NCI-H446 treated with DMSO at 0.1 percent for 48 hours (cell line): ENCODE measurements at regions not wholly inside any gene's neighbourhood (a gene's known extent, or its start where the extent isn't known, plus 50 kb on each side); places are given as distances from the start of the nearest gene placed in this dataset.
"Not testable (repeated sequence)": the region's sequence is repeated elsewhere in the genome, so short reads cannot be mapped to it uniquely, and the experiment has no call there.

Source experiments
- DNase-seq: peaks from one replicate; lab custom pipeline; 2025; lab: John Stamatoyannopoulos, UW

- no peak for DNase-seq
Observed at GRCh38 chr18:73535990-73536389, 611.6 kb downstream of the FBXO15 start.

GRCh38 chr18:73535189-73535588 is 612.4 kb downstream of the FBXO15 start:
- no peak for DNase-seq

- DNase-seq, result no peak
Observed at GRCh38 chr18:73531601-73532000, 616.0 kb downstream of the FBXO15 start.

- DNase-seq, result no peak
Observed at GRCh38 chr18:73528066-73528465, 619.6 kb downstream of the FBXO15 start.

GRCh38 chr18:73520229-73520628 is 627.4 kb downstream of the FBXO15 start:
- no peak for DNase-seq

GRCh38 chr18:73516056-73516455 is 631.6 kb downstream of the FBXO15 start:
- DNase-seq, result not testable (repeated sequence)

- DNase-seq, result no peak
Observed at GRCh38 chr18:73514449-73514848, 633.2 kb downstream of the FBXO15 start.

GRCh38 chr18:73511771-73512503 is 635.7 kb downstream of the FBXO15 start:
- no peak for DNase-seq

- no peak for DNase-seq
Observed at GRCh38 chr18:73509460-73509859, 638.2 kb downstream of the FBXO15 start.

- no peak for DNase-seq
Observed at GRCh38 chr18:73503326-73503725, 635.5 kb upstream of the NETO1 start.

- DNase-seq, result no peak
Observed at GRCh38 chr18:73487966-73488365, 620.2 kb upstream of the NETO1 start.

GRCh38 chr18:73485166-73485565 is 617.4 kb upstream of the NETO1 start:
- no peak for DNase-seq

- DNase-seq, result no peak
Observed at GRCh38 chr18:73482901-73483300, 615.1 kb upstream of the NETO1 start.

GRCh38 chr18:73479477-73479876 is 611.7 kb upstream of the NETO1 start:
- no peak for DNase-seq

- no peak for DNase-seq
Observed at GRCh38 chr18:73478191-73478590, 610.4 kb upstream of the NETO1 start.

GRCh38 chr18:73476031-73476430 is 608.2 kb upstream of the NETO1 start:
- DNase-seq, result no peak

GRCh38 chr18:73462092-73462491 is 594.3 kb upstream of the NETO1 start:
- DNase-seq, result no peak

- no peak for DNase-seq
Observed at GRCh38 chr18:73461780-73462059, 593.9 kb upstream of the NETO1 start.

- DNase-seq, result no peak
Observed at GRCh38 chr18:73461038-73461779, 593.4 kb upstream of the NETO1 start.

- DNase-seq, result no peak
Observed at GRCh38 chr18:73458186-73458964, 590.6 kb upstream of the NETO1 start.

GRCh38 chr18:73456643-73457042 is 588.9 kb upstream of the NETO1 start:
- no peak for DNase-seq

- no peak for DNase-seq
Observed at GRCh38 chr18:73452866-73453265, 585.1 kb upstream of the NETO1 start.

- no peak for DNase-seq
Observed at GRCh38 chr18:73446502-73446901, 578.7 kb upstream of the NETO1 start.
